ENCODE measurements at regions not wholly inside any gene's neighbourhood (a gene's known extent, or its start where the extent isn't known, plus 50 kb on each side); places are given as distances from the start of the nearest gene placed in this dataset.

- DNase-seq (ENCODE audit: low spot score), result no peak
Observed at GRCh38 chr1:177571485-177572076, 398.3 kb downstream of the SEC16B start.

- DNase-seq (ENCODE audit: low spot score), result no peak
Observed at GRCh38 chr1:177571076-177571475, 398.8 kb downstream of the SEC16B start.

- no peak for DNase-seq (ENCODE audit: low spot score)
Observed at GRCh38 chr1:177569476-177569875, 398.7 kb downstream of the BRINP2 start.

GRCh38 chr1:177568622-177569021, 397.9 kb downstream of the BRINP2 start:
- no peak for DNase-seq (ENCODE audit: low spot score)

GRCh38 chr1:177567393-177567792, 396.6 kb downstream of the BRINP2 start:
- DNase-seq (ENCODE audit: low spot score), result peak; percentile 7

- DNase-seq (ENCODE audit: low spot score), result no peak
Observed at GRCh38 chr1:177566495-177566894, 395.7 kb downstream of the BRINP2 start.

GRCh38 chr1:177561436-177561835, 390.7 kb downstream of the BRINP2 start:
- no peak for DNase-seq (ENCODE audit: low spot score)

- DNase-seq (ENCODE audit: low spot score), result no peak
Observed at GRCh38 chr1:177558372-177558771, 387.6 kb downstream of the BRINP2 start.

GRCh38 chr1:177556163-177556562, 385.4 kb downstream of the BRINP2 start:
- no peak for DNase-seq (ENCODE audit: low spot score)

- no peak for DNase-seq (ENCODE audit: low spot score)
Observed at GRCh38 chr1:177547200-177547599, 376.4 kb downstream of the BRINP2 start.

- no peak for DNase-seq (ENCODE audit: low spot score)
Observed at GRCh38 chr1:177546346-177546745, 375.6 kb downstream of the BRINP2 start.

- no peak for DNase-seq (ENCODE audit: low spot score)
Observed at GRCh38 chr1:177526201-177526600, 355.4 kb downstream of the BRINP2 start.

- no peak for DNase-seq (ENCODE audit: low spot score)
Observed at GRCh38 chr1:177525176-177525575, 354.4 kb downstream of the BRINP2 start.

GRCh38 chr1:177517546-177517945, 346.8 kb downstream of the BRINP2 start:
- DNase-seq (ENCODE audit: low spot score), result no peak

GRCh38 chr1:177514207-177514606, 343.4 kb downstream of the BRINP2 start:
- no peak for DNase-seq (ENCODE audit: low spot score)

- no peak for DNase-seq (ENCODE audit: low spot score)
Observed at GRCh38 chr1:177511036-177511435, 340.3 kb downstream of the BRINP2 start.

GRCh38 chr1:177505905-177506590, 335.3 kb downstream of the BRINP2 start:
- DNase-seq (ENCODE audit: low spot score), result no peak

GRCh38 chr1:177495878-177496277, 325.1 kb downstream of the BRINP2 start:
- DNase-seq (ENCODE audit: low spot score), result no peak

GRCh38 chr1:177490786-177491185, 320.0 kb downstream of the BRINP2 start:
- DNase-seq (ENCODE audit: low spot score), result no peak

GRCh38 chr1:177490036-177490639, 319.4 kb downstream of the BRINP2 start:
- DNase-seq (ENCODE audit: low spot score), result no peak

- no peak for DNase-seq (ENCODE audit: low spot score)
Observed at GRCh38 chr1:177488722-177489121, 318.0 kb downstream of the BRINP2 start.

- no peak for DNase-seq (ENCODE audit: low spot score)
Observed at GRCh38 chr1:177487481-177487880, 316.7 kb downstream of the BRINP2 start.

- DNase-seq (ENCODE audit: low spot score), result no peak
Observed at GRCh38 chr1:177480741-177481305, 310.1 kb downstream of the BRINP2 start.

Measured in globus pallidus (tissue), 1 donor.